ENCODE measurements at regions not wholly inside any gene's neighbourhood (a gene's known extent, or its start where the extent isn't known, plus 50 kb on each side); places are given as distances from the start of the nearest gene placed in this dataset.

GRCh38 chr12:127944211-127944899, 322.6 kb upstream of the TMEM132C start (continued):
- TF ChIP-seq CHD7 (IDR thresholded peaks at IDR 0.05; ENCODE audit: insufficient replicate concordance, low read length) (no peak), ASH2L (IDR thresholded peaks at IDR 0.05; ENCODE audit: low read length) (no peak)
